Astrocyte (in vitro differentiated cells and primary cell): ENCODE measurements at regions not wholly inside any gene's neighbourhood (a gene's known extent, or its start where the extent isn't known, plus 50 kb on each side); places are given as distances from the start of the nearest gene placed in this dataset.

Experiments
- CTCF ChIP-seq: IDR thresholded peaks from 2 replicates; pipeline ENCODE4 v1.5.1; 2011; ENCODE audit warnings: low read depth, mild to moderate bottlenecking, inconsistent platforms, low read length, moderate library complexity; ENCODE audit not compliant: insufficient read depth
- EZH2 ChIP-seq: IDR thresholded peaks from 2 replicates; pipeline ENCODE4 v1.6.1; 2012; ENCODE audit warnings: mild to moderate bottlenecking, low read length, inconsistent platforms; ENCODE audit not compliant: insufficient read depth

DNA sequence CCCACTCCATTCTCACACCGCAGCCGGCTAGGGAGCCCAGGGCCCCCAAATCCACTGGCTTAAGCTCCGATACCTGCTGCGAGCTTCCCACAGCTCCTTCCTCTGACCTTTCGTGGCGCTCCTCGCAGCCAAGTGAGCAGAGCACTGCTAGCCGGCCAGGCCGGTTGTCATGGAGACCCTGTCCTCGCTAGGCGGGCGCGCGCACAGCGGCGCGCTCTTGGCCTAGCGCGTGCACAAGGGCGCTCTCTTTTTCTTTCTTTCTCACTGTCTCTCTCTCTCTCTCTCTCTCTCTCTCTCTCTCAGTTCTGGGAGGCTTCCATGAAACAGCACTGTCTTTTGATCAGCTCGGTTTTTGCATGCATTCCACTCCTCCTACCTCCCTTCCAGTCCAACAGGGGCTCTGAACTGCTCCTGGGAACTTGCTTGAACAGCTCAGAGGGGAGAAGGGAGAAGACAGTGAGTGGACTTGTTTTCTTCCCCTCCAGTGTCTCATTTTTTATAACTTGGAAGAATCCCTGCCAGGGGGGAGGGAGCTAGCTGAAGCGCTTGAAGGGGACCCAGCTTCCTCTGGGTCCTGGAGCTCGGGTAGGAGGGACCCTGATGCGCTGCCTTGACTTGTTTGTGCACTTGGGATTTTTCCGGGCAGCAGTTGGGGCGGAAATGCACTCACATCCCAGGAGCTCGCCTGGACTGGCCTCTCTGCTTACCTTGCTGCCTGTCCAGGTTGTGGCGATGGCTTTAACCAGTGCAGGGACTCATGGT, 100.3 kb upstream of the AKIP1 start:
- TF ChIP-seq CTCF (no peak), EZH2 (no peak)
